ENCODE measurements at regions not wholly inside any gene's neighbourhood (a gene's known extent, or its start where the extent isn't known, plus 50 kb on each side); places are given as distances from the start of the nearest gene placed in this dataset.

GRCh38 chr9:135373820-135374219 lies 105.8 kb upstream of the PPP1R26 start:
- TF ChIP-seq POLR2AphosphoS5 (IDR thresholded peaks at IDR 0.05) (no peak), CTCF (IDR thresholded peaks at IDR 0.05) (no peak), POLR2A (IDR thresholded peaks at IDR 0.05) (no peak), EP300 (IDR thresholded peaks at IDR 0.05) (no peak)

All from stomach (tissue), 4 donors.